ENCODE measurements at regions not wholly inside any gene's neighbourhood (a gene's known extent, or its start where the extent isn't known, plus 50 kb on each side); places are given as distances from the start of the nearest gene placed in this dataset.
"Not testable (repeated sequence)": the region's sequence is repeated elsewhere in the genome, so short reads cannot be mapped to it uniquely, and the experiment has no call there.

DNA sequence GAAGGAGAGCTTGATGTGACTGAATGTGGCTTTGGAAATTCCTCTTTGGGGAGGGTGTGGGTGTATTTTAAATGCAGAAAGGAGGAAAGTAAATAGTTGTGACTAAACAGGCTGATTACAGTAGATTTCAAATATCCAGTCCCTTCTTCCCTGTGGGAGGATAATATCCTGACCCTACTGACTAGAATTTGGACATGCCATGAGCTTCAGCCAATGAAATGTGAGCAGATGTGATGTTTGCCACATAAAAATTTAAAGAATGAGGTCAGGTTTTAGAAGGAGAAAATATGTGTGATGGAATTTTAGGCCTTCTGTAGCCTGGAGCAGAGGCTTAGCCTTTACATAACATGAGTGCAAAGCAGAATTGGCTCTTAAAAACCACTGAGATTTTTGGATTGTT, 1218.9 kb downstream of the ROBO2 start:
- no peak for DNase-seq

DNA sequence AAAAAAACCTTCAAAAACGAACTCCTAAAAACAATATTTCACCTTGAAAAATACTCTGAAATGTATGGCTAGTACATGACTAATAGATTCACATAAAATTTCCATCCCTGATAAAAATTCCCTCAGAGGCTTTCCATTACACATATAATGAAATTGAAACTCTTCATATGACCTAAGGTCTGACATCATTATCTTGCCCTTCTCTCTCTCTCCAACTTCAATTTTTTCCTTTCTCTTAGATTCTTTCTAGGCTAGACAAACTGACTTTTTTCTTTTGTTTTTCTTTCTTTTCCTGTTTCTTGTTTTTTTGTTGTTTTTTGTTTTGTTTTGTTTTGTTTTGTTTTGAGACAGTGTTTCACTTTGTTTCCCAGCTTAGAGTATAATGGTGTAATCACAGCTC, 1220.5 kb downstream of the ROBO2 start:
- no peak for DNase-seq

DNA sequence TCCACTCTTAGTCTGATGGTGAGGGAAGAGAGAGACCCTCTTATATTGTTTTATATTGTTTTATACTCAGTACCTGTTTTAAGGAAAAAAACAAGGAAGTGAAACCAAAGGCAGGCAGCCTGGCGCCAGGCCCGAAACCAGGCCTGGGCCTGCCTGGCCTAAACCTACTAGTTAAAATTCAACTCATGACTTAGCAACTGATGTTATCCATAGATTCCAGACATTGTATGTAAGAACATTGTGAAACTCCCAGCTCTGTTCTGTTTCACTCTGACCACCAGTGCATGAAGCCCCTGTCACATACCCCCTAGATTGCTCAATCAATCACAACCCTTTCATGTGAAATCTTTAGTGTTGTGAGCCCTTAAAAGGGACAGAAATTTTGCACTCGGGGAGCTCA, 1226.7 kb downstream of the ROBO2 start:
- not testable (repeated sequence) for DNase-seq

DNA sequence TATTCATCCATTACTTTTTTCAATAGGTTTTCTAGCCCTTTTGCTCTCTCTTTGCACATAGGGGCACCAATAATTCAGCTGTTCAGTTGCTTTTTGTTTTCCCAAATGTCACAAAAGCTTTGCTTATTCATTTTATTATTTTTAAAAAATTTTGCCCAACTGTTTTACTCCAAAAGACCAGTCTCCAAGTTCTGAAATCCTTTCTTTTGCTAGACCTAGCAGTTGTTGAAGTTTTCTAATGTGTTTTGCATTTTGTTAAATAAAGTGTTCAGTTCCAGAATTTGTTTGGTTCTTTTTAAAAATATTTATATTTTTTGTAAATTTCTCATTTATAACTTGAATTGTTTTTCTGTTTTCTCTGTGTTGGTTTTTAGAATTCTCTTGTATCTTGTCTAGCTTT, 1227.3 kb downstream of the ROBO2 start:
- DNase-seq = no peak

DNA sequence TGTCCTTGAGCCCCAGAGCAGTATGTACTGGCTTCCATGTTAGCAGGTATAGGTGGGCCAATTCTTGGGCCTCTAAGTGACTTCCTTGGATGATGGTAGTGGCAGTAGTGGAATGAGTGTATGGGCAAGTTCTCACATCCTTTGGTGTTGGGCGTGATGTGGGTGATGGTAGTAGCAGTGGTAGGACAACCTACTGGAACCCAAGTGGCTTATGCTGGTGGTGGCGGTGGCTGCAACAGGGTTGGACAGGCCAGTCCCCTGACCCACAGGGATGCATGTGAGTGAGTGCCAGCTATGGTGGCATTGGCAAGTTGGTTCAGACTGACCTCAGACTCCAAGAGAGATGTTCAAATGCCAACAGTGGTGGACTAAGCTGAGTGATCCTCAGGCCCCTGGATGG, 1228.2 kb downstream of the ROBO2 start:
- no peak for DNase-seq

DNA sequence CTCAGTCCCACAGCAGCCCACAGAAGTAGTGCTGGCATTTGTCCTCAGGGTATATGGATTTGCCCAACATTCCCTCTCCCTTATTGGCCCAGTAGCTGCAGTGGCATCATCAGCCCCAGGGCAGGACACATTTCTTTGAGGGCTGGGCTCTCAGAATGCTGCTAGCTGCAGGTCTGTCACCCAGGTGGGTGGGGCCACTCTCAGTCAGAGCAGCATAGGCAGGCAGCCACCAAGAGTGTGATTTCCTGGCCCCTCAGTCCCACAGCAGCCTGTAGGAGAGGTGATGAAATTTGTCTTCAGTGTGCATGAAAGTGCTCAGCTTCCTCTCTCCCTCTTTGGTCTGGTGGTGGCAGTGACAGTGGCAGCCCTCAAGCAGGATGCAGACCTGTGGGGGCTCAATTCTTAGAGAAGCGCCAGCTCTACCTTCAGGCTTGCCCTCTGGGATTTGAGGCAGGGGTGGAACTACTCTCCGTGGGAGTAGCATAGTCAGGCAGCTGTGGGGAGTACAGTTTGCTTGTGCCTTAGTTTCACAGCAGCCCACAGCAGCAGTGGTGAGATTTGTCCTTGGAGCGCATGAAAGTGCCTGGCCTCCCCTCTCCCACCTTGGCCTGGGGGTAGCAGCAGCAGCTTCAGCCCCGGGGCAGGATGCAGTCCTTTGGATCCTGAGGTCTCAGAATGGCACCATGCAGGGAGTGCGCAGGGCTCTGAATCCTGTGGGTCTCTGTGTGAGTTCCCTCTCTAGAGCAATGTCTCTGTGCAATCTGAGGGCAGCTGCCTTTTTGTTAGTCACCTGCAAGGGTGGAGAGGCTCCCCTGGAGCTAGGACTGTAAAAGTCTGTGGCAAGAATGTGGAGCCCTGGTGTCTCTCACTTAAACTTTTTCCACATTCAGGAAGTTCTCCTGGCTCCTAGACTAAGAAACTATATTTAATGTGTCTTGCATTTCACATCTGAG, 1229.1 kb downstream of the ROBO2 start:
- DNase-seq = no peak

DNA sequence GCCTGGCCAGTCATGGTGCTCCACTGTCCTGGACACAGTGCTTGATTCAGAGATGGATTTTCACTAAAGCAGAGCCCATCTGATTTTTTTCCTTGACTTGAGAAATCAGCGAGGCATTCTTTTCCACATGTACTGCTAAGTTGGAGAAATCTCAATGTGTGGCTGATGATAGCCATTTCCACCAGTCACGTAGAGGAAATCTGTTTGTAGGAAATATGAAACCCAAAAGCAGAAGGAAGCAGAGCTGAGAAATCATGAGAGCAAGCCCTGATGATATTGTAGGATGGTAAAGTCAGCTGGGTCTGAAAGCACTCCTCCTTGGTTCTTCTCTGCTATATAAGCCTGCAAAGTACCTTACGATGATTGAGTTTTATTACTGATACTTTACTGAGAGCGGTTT, 1233.4 kb downstream of the ROBO2 start:
- DNase-seq = no peak

DNA sequence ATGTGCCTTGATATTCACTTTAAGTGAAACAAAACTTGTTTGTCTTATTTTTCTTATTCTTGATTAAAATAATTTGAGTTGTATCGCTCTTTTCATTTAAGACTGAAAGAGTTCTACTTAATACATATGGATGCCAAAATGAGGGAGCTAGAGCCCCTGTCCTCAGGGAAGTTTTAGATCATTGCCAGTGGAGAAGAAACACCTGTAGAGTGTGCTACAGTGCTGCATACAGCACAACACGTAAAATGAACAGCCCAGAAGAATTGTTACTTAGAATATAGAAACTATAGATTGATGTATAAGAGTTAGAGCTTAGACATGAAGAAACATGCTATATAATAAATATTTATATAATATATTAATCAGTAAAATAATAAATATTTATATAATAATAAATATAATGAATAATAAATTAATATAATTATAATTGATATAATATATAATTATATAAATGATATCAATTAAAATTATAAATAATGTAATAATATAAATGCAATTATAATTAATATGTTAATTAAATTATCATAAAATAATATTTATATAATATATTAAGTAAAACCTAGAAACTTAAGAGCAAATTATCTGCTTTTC, 1234.7 kb downstream of the ROBO2 start:
- DNase-seq = no peak

DNA sequence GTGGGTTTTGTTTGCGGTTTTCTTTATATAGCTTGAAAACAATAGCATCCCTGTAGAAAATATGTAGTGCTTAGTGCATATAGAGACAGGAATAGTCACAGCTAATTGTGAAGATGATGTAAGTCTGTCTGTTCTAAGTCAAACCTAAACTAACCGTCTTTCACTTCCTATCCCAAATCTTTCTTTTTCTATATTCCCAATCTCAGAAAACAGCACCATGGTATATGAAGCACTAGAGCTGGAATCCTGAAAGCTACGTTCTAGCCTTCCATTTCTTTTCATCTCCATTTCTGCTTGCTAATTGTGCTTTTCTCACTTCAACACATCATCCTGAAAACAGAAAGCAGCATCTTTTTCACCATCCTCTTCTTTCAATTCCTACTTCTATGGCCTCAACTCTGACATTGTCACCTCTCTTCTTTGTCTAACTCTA, 1235.5 kb downstream of the ROBO2 start:
- DNase-seq = no peak

DNA sequence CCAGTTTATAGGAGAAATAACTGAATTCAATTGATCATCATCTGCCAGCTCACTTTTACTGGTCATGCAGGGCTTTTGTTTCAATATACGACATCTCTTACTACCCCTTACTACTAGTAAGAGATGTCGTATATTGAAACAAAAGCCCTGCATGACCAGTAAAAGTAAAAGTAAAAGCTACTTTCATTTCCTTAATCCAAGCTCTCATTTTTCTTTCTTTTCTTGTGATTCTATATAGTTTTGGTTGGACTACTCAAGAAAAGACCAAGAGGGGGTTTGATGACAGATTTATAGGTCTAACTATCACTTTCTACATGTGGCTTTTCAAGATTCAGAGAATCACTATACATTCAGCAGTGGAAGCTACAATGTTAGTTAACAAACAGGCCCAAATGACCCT, 1237.3 kb downstream of the ROBO2 start:
- DNase-seq = no peak

DNA sequence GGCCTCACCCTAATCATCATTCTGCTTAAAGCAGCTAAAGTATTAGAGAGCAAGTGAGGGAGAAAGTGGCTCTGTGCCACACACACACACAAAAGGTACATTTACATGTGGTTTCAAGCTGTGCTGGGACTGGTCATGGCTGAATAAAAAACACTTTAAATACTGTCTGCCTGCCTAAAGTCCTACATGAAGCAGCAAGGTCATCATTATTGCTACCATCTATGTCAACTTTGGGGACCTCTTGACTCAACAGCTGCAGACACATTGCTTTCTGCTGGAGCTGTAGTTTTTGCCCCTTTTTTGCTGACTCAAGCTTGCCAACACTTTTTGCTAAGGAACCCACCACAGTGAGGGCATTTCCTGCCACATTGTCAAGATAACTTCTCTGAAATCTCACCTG, 1237.9 kb downstream of the ROBO2 start:
- no peak for DNase-seq

DNA sequence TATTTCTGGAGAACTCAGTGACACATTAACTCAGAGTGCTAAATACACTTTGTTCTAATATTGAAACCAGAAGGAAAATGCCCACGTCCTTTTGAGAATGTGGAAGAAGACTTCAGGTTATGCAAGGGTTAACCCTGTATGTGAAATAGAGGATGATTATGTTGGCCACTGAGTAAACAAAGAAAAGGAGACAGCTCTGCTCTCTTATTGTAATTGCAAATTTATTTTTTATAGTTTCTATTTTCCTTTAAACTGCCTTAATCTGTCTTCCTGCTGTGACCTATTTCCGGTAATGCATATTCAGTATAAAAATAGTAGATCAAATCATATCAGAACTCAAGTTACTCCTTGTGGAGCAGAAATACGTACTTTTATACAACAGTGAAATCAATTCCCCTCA, 1239.2 kb downstream of the ROBO2 start:
- DNase-seq = no peak

DNA sequence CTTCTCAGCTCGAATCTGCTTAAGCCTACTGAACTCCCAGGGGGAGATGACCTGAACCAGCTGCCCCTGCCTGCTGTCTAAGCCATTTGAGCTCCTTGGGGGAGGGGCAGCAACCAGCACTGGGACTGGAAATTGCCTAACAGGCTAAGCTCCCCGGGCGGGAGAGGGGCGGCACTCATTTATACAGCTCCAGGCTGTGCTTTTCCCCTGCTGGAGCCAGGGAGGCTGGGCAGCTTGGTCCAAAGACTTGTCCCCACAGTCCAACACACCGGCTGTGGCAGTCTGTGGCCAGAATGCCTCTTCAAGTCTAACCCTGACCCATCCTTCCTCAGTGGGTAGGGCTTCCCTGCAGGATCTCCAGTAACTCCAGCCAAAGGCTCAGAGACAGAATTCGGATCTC, 1241.5 kb downstream of the ROBO2 start:
- DNase-seq = no peak

DNA sequence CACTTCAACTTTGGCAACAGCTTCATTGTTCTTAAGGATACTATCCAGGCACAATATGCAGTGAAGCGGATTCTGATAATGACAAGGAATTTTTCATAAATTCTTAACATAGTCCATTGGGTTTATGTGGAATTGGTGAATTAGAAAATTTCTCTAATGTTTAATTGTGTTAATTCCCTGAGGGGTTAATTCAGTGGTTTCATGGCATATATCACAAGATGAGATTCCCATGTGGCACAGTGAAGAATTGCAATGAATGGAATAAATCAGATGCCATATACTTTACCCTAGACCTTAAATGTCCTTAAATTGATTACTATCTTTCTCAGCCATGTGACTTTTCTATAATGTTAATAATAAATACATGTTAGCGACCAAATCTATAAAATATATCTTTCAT, 1244.1 kb downstream of the ROBO2 start:
- no peak for DNase-seq

DNA sequence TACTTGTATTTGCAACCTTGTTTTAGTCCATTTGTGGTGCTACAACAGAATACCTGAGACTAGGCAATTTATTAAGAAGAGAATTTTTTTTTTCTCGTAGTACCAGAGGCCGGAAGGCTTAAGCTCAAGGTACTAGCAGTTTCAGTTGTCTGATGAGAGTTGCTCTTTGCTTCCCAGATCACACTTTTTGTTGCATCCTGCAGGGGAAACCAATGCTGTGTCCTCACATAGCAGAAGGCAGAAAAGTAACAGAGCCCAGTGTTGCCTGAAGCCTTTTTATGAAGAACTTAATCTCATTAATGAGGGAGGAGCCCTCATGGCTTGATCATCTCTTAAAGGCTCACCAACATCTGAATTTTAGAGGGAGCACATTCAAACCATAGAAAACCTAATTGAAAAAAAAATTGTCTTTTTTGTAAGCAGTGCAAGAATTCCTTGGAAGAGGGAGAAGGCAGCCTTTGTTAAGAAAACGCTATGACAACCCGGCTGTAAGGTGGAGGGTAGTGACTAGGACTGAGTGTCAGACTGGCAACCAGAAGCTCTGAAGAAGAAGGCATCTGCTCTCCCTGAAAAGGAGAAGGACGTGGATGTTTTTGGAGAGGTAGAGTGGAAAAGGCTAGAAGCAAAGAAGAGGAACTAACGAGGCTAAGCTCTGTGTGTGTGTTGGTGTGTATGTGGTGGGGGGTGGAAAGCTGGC, 1245.3 kb downstream of the ROBO2 start:
- no peak for DNase-seq

DNA sequence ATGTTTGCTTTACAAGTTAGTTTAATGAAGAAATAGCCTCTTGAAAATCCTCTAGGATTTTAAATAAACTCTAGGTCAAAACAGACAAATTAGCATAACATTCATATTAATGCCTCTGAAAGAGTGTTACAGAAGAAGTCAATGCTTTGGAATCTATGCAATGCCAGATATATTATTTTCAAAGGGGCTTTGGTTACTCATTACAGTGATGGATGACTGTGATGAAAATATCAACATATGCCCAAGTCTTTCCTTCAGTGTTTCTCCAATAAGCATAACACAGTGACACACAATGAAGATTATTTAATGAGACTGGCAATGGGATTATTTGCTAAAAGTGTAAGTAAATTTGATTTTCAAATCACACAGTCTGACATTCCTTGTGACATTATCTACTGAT, 1247.2 kb downstream of the ROBO2 start:
- no peak for DNase-seq

DNA sequence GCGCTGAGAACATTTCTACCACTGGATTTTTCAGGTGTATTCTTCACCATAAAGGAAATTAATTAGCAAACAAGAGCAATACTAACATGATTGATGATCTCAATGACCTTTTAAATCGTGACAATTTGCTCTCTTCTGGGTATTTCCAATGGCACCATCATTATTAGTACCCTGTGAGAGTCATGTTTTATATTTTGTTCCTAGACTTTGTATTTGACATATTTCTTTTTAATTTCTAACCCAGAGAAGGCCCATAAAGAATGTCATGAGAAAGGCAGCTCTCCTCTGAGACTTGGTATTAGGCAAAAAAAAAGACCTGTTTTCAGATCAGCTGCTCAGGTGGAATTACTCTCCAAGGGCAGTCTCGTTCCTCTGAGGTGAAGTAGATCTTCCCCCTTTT, 1253.4 kb downstream of the ROBO2 start:
- no peak for DNase-seq

DNA sequence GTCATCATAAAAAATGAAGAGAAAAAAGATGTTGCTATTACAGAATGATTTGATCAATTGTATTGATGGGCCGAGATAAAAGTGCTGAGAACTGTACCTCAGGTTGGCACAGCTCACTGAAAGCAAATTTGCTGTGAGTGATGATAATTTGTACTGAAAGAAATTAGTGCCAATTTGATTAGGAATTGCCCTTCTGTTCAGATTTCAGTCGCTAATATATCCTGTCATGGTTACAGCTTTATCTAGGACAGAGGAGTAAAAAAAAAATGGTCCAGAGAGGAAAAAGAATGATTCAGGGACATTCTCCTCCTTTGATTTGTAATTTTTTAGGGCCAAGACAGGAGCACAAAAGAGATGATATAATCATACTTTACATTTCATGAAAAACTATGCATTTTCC, 1264.2 kb downstream of the ROBO2 start:
- DNase-seq = no peak

DNA sequence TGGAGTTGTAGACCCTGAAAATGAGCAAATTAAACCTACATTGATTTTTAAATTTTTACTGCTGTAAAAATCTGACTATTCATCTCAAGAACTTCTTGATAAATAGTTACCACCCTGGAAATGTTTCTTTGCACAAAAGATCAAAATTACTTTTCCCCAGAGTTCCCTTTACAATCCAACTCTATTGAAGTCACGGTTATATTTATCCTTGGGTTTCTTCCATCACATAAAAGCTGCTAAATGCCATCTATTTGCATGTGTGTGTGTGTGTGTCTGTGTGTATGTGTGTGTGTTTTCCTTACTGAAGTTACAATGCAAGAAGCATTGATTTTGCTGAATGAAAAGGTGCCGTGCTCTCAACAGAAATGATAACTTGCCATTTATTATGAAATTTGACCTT, 1273.0 kb downstream of the ROBO2 start:
- DNase-seq = no peak

DNA sequence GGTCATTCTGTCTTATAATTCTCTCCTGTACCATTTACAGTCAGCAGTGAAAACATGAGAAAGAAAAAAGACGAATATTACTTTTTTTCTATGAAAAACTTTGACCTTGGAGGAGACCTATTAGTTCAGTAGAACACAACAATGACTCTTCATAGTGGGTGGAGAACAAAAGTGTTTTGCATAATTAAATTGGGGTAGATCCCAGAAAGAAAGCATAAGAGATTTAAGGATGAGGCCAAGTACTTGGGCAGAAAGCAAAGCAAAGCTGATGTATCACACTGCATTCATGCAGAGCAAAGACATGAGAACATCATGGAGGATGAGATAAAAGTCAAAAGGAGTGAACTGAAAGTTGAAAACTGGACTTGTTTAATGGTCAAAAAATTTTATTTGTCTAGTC, 1273.4 kb downstream of the ROBO2 start:
- no peak for DNase-seq

DNA sequence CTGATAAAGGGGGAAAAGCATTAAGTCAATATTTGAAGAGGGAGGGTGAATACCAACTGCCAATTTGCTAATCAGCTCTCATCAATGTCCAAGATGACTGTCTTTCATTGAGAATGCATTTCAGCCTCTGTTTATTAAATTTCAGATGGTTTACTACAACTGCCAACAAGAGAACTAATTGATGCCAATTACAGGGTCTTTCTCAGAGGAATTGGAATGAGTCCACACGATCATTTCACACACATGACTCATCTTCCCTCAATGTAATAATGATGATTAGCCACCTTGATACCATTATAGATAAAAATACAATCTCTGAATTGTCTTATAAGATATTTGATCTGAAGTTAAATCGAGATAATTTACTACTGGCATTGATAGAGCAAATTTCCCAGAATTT, 1274.4 kb downstream of the ROBO2 start:
- DNase-seq = no peak

DNA sequence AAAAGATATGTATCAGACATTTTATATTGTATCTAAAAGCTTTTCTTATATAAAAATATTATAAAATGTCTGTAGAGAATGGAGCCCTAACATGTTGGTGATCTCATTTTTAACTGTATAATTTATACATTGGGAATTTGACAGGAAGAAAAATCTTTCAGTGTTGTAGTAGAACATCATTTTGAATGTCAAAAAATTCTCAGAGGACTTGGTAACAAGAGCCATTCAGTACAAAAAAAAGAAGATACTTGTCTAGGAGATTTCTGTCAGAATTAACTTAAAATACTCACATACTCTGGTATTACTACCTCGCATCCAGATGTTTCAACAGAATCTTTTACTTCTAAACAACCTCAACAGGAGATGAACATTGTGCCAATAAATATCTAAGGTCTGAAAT, 1277.9 kb downstream of the ROBO2 start:
- no peak for DNase-seq

DNA sequence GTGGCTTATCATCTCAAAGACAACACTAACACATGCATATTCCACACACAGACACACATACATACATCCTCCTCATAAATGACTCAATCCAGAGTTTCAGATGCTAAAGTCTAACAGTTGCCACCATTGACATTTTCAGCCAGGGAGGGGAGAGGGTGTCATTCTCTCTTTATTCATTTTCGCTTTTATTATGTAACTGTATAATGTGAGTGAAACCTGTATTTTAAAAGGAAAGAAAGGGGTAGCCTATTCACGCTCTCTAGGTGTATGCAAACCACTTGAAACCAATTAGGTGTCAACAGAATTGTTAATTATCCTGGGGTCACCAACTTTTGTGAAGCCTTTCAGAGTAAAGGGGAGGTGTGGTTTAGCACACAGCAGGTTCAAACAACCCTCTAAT, 1282.9 kb downstream of the ROBO2 start:
- DNase-seq = no peak

DNA sequence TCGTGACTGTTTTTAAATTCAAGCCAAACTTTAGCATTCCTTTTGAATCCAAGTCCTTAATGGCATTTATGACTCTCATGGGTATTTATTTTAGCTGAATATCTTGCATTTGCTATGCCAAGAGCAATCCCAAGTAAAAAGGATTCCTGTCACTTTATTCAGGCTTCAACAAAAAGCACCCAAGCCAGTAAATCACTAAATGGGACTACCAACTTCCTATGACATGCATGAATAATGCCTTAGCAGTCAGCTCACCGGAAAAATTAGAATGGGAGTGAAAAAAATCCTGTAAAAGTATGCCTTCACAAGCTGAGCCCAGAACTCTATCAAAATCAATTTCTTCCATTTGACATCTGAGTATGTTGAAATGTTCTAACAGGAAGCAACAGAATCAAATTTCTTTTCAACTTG, 1297.9 kb downstream of the ROBO2 start:
- DNase-seq = no peak

All from C1 segment of cervical spinal cord (tissue), 14 donors.